ENCODE measurements at regions not wholly inside any gene's neighbourhood (a gene's known extent, or its start where the extent isn't known, plus 50 kb on each side); places are given as distances from the start of the nearest gene placed in this dataset.

GRCh38 chr1:217253985-217254384, 376.9 kb downstream of the GPATCH2 start:
- Histone ChIP-seq H3K9ac (ENCODE audit: low read length) (no peak overlapping the region), H3K9me3 (ENCODE audit: control insufficient read depth, low read length) (peaks cover 6% of the 10 kb centered on the region), H3K27me3 (replicated peaks; ENCODE audit: control insufficient read depth, insufficient read depth, low read length) (no peaks in the 10 kb centered on the region), H3K4me1 (ENCODE audit: control insufficient read depth, insufficient read depth, low read length) (no peaks in the 10 kb centered on the region), H3K36me3 (ENCODE audit: control insufficient read depth, insufficient read depth, low read length, severe bottlenecking) (no peaks in the 10 kb centered on the region), H3K4me3 (ENCODE audit: low read length) (no peak overlapping the region)
- DNase-seq (ENCODE audit: low read depth), result peak; percentile 8

DNA sequence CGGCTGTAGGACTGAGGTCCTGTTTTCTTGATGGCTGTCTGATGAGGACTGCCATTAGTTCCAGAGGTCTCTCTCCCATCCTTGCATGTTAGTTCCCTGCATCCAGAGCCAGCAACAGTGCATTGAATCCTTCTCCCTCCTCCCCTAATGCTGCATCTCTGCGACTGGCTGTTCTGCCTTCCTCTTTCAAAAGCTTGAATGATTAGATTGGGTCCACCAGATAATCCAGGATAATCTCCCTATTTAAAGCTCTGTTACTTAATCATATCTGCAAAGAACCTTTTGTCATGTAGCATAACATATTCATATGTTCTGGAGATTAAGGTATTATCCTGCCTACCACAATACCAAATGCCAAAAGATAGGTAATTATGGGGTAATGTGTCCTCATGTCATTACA, 377.5 kb downstream of the GPATCH2 start:
- Histone ChIP-seq H3K36me3 (ENCODE audit: control insufficient read depth, insufficient read depth, low read length, severe bottlenecking) (no peaks in the 10 kb centered on the region), H3K4me1 (ENCODE audit: control insufficient read depth, insufficient read depth, low read length) (no peaks in the 10 kb centered on the region), H3K27me3 (replicated peaks; ENCODE audit: control insufficient read depth, insufficient read depth, low read length) (no peaks in the 10 kb centered on the region), H3K4me3 (ENCODE audit: low read length) (no peak overlapping the region), H3K9ac (ENCODE audit: low read length) (no peak overlapping the region), H3K9me3 (ENCODE audit: control insufficient read depth, low read length) (peaks cover 6% of the 10 kb centered on the region)
- no peak for DNase-seq (ENCODE audit: low read depth)

- Histone ChIP-seq H3K36me3 (ENCODE audit: control insufficient read depth, insufficient read depth, low read length, severe bottlenecking) (no peaks in the 10 kb centered on the region), H3K4me3 (ENCODE audit: low read length) (no peak overlapping the region), H3K9ac (ENCODE audit: low read length) (no peak overlapping the region), H3K4me1 (ENCODE audit: control insufficient read depth, insufficient read depth, low read length) (no peaks in the 10 kb centered on the region), H3K27me3 (replicated peaks; ENCODE audit: control insufficient read depth, insufficient read depth, low read length) (no peaks in the 10 kb centered on the region), H3K9me3 (ENCODE audit: control insufficient read depth, low read length) (peaks cover 6% of the 10 kb centered on the region)
- DNase-seq (ENCODE audit: low read depth), result no peak
Measured at GRCh38 chr1:217251121-217251520, 379.8 kb downstream of the GPATCH2 start.

- Histone ChIP-seq H3K9me3 (ENCODE audit: control insufficient read depth, low read length) (peaks cover 6% of the 10 kb centered on the region), H3K4me3 (ENCODE audit: low read length) (no peak overlapping the region), H3K36me3 (ENCODE audit: control insufficient read depth, insufficient read depth, low read length, severe bottlenecking) (no peaks in the 10 kb centered on the region), H3K9ac (ENCODE audit: low read length) (no peak overlapping the region), H3K4me1 (ENCODE audit: control insufficient read depth, insufficient read depth, low read length) (peaks cover 7% of the 10 kb centered on the region), H3K27me3 (replicated peaks; ENCODE audit: control insufficient read depth, insufficient read depth, low read length) (no peaks in the 10 kb centered on the region)
- DNase-seq (ENCODE audit: low read depth), result no peak
Measured at GRCh38 chr1:217249857-217250256, 381.0 kb downstream of the GPATCH2 start.

- Histone ChIP-seq H3K9me3 (ENCODE audit: control insufficient read depth, low read length) (peaks cover 6% of the 10 kb centered on the region), H3K4me3 (ENCODE audit: low read length) (no peak overlapping the region), H3K9ac (ENCODE audit: low read length) (peak overlapping the region; percentile 53), H3K36me3 (ENCODE audit: control insufficient read depth, insufficient read depth, low read length, severe bottlenecking) (no peaks in the 10 kb centered on the region), H3K4me1 (ENCODE audit: control insufficient read depth, insufficient read depth, low read length) (peaks cover 10% of the 10 kb centered on the region), H3K27me3 (replicated peaks; ENCODE audit: control insufficient read depth, insufficient read depth, low read length) (no peaks in the 10 kb centered on the region)
- DNase-seq (ENCODE audit: low read depth), result no peak
Measured at GRCh38 chr1:217244971-217245370, 385.9 kb downstream of the GPATCH2 start.

DNA sequence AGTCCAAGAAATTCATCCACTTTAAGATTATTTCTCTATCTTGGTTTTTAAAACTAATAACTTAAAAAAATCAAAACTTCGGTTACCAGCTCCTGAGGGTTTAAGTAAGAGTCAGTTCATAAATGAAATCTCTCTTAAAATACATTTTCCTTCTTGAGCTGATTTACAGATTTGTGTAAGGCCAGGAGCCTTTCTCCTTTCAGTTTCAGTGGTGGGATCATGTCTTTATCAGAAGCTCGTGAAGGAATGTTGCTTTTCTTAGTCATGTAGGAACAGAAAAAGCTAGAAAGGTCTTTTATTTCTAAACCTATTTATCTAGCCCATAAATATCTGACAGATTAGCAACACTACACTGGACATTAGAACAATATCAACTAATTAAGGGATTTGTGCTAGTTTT, 390.2 kb downstream of the GPATCH2 start:
- H3K4me1 ChIP-seq (ENCODE audit: control insufficient read depth, insufficient read depth, low read length), result peaks cover 10% of the 10 kb centered on the region

GRCh38 chr1:217238945-217239344, 391.9 kb downstream of the GPATCH2 start:
- no peaks in the 10 kb centered on the region for H3K36me3 ChIP-seq (ENCODE audit: control insufficient read depth, insufficient read depth, low read length, severe bottlenecking)
- H3K27me3 ChIP-seq (replicated peaks; ENCODE audit: control insufficient read depth, insufficient read depth, low read length), result no peaks in the 10 kb centered on the region

More for the DNA sequence above, 390.2 kb downstream of the GPATCH2 start:
- Histone ChIP-seq H3K36me3 (ENCODE audit: control insufficient read depth, insufficient read depth, low read length, severe bottlenecking) (no peaks in the 10 kb centered on the region), H3K9me3 (ENCODE audit: control insufficient read depth, low read length) (no peaks in the 10 kb centered on the region), H3K27me3 (replicated peaks; ENCODE audit: control insufficient read depth, insufficient read depth, low read length) (no peaks in the 10 kb centered on the region), H3K9ac (ENCODE audit: low read length) (no peak overlapping the region), H3K4me3 (ENCODE audit: low read length) (no peak overlapping the region)
- DNase-seq (ENCODE audit: low read depth), result no peak

DNA sequence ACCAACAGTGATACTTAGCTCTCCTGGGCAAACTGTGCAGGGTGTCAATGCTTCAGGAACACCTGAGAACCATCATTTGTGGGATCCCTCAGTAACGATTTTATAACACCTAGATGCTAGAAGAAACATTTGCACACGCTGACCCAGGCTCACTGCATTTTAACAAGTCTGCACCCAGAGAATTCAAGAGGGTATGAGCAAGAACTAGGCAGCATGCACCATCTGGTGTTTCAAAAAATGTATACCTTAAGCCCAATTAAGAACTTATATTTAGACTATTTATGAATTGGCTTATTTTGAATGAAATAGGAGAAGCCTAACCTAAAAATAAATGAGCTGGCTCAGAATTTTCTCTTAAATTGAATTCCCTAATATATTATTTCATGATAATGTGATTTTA, 400.5 kb downstream of the GPATCH2 start:
- no peak overlapping the region for H3K4me3 ChIP-seq (ENCODE audit: low read length)
- no peaks in the 10 kb centered on the region for H3K27me3 ChIP-seq (replicated peaks; ENCODE audit: control insufficient read depth, insufficient read depth, low read length)
- DNase-seq (ENCODE audit: low read depth), result no peak

More at GRCh38 chr1:217238945-217239344, 391.9 kb downstream of the GPATCH2 start:
- H3K4me3 ChIP-seq (ENCODE audit: low read length), result no peak overlapping the region
- H3K9ac ChIP-seq (ENCODE audit: low read length), result no peak overlapping the region
- no peaks in the 10 kb centered on the region for H3K4me1 ChIP-seq (ENCODE audit: control insufficient read depth, insufficient read depth, low read length)
- DNase-seq (ENCODE audit: low read depth), result no peak
- H3K9me3 ChIP-seq (ENCODE audit: control insufficient read depth, low read length), result no peaks in the 10 kb centered on the region

DNA sequence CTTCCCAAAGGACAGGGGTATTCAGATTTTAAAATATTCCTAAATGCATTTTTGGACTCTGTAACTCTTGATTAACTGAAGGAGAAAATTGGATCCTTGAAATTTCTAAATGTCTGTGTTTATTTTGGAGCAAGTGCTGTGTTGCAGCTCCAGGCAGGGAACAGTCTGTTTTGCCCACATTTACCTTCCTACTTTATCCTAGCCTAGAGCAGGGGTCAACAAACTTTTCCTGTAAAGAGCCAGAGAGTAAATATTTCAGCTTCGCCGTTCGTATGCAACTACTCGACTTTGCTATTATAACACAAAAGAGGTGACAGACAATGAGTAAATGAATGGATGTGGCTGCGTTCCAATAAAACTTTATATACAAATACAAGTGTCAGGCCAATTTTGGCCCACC, 402.2 kb downstream of the GPATCH2 start:
- Histone ChIP-seq H3K4me1 (ENCODE audit: control insufficient read depth, insufficient read depth, low read length) (no peaks in the 10 kb centered on the region), H3K4me3 (ENCODE audit: low read length) (no peak overlapping the region)
- DNase-seq (ENCODE audit: low read depth), result no peak

More for the DNA sequence above, 400.5 kb downstream of the GPATCH2 start:
- Histone ChIP-seq H3K36me3 (ENCODE audit: control insufficient read depth, insufficient read depth, low read length, severe bottlenecking) (no peaks in the 10 kb centered on the region), H3K9ac (ENCODE audit: low read length) (no peak overlapping the region), H3K4me1 (ENCODE audit: control insufficient read depth, insufficient read depth, low read length) (no peaks in the 10 kb centered on the region), H3K9me3 (ENCODE audit: control insufficient read depth, low read length) (no peaks in the 10 kb centered on the region)

GRCh38 chr1:217224201-217224600, 406.7 kb downstream of the GPATCH2 start:
- Histone ChIP-seq H3K36me3 (ENCODE audit: control insufficient read depth, insufficient read depth, low read length, severe bottlenecking) (no peaks in the 10 kb centered on the region), H3K27me3 (replicated peaks; ENCODE audit: control insufficient read depth, insufficient read depth, low read length) (no peaks in the 10 kb centered on the region), H3K4me3 (ENCODE audit: low read length) (no peak overlapping the region), H3K9me3 (ENCODE audit: control insufficient read depth, low read length) (no peaks in the 10 kb centered on the region), H3K4me1 (ENCODE audit: control insufficient read depth, insufficient read depth, low read length) (no peaks in the 10 kb centered on the region), H3K9ac (ENCODE audit: low read length) (no peak overlapping the region)
- no peak for DNase-seq (ENCODE audit: low read depth)

More for the DNA sequence above, 402.2 kb downstream of the GPATCH2 start:
- H3K27me3 ChIP-seq (replicated peaks; ENCODE audit: control insufficient read depth, insufficient read depth, low read length), result no peaks in the 10 kb centered on the region
- no peak overlapping the region for H3K9ac ChIP-seq (ENCODE audit: low read length)
- no peaks in the 10 kb centered on the region for H3K36me3 ChIP-seq (ENCODE audit: control insufficient read depth, insufficient read depth, low read length, severe bottlenecking)
- H3K9me3 ChIP-seq (ENCODE audit: control insufficient read depth, low read length), result no peaks in the 10 kb centered on the region

GRCh38 chr1:217214551-217214950, 416.3 kb downstream of the GPATCH2 start:
- H3K27me3 ChIP-seq (replicated peaks; ENCODE audit: control insufficient read depth, insufficient read depth, low read length), result no peaks in the 10 kb centered on the region
- H3K36me3 ChIP-seq (ENCODE audit: control insufficient read depth, insufficient read depth, low read length, severe bottlenecking), result no peaks in the 10 kb centered on the region
- DNase-seq (ENCODE audit: low read depth), result no peak
- H3K4me3 ChIP-seq (ENCODE audit: low read length), result no peak overlapping the region
- no peaks in the 10 kb centered on the region for H3K9me3 ChIP-seq (ENCODE audit: control insufficient read depth, low read length)
- no peak overlapping the region for H3K9ac ChIP-seq (ENCODE audit: low read length)
- no peaks in the 10 kb centered on the region for H3K4me1 ChIP-seq (ENCODE audit: control insufficient read depth, insufficient read depth, low read length)

DNA sequence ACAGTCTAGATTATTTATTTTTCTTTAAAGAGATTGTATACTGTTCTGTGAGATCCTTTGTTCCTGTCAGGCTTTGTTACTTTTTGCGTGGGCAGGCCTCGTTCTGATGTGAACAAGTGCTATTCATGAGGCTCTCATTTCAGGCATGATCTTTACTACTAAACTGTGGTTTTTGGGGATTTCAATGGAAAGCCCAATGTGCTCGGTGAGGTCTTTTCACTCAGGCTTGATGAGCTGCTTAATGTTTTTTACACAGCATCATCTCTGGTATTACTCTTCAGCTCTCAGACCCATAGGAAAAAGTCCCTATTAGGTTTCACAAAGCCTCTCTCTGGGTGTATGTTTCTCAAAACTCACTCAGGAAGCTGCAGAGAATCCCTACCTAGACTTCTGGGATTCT, 419.4 kb downstream of the GPATCH2 start:
- Histone ChIP-seq H3K4me1 (ENCODE audit: control insufficient read depth, insufficient read depth, low read length) (no peaks in the 10 kb centered on the region), H3K4me3 (ENCODE audit: low read length) (no peak overlapping the region), H3K36me3 (ENCODE audit: control insufficient read depth, insufficient read depth, low read length, severe bottlenecking) (no peaks in the 10 kb centered on the region), H3K27me3 (replicated peaks; ENCODE audit: control insufficient read depth, insufficient read depth, low read length) (no peaks in the 10 kb centered on the region), H3K9me3 (ENCODE audit: control insufficient read depth, low read length) (no peaks in the 10 kb centered on the region), H3K9ac (ENCODE audit: low read length) (no peak overlapping the region)
- DNase-seq (ENCODE audit: low read depth), result no peak

All from adipocyte (in vitro differentiated cells).